Neural progenitor cell (in vitro differentiated cells): ENCODE measurements at regions not wholly inside any gene's neighbourhood (a gene's known extent, or its start where the extent isn't known, plus 50 kb on each side); places are given as distances from the start of the nearest gene placed in this dataset.
"Not testable (repeated sequence)": the region's sequence is repeated elsewhere in the genome, so short reads cannot be mapped to it uniquely, and the experiment has no call there.

Source experiments
- DNase-seq: peaks from one replicate; pipeline ENCODE4 v3.0.0-alpha.2; 2016; ENCODE audit warnings: low spot score
- H2AFZ ChIP-seq: fragments of 200-600 bp; sonication (generic); replicated peaks from 2 replicates; pipeline ENCODE4 v1.6.1; 2016; ENCODE audit warnings: antibody characterized with exemption
- H3F3A ChIP-seq: fragments of 200-600 bp; sonication (generic); 2 replicates; pipeline ENCODE4 v1.6.1; 2016; ENCODE audit warnings: antibody characterized with exemption, low read depth
- H3K27ac ChIP-seq: fragments of 200-600 bp; sonication (generic); 2 replicates; pipeline ENCODE4 v1.5.1; 2016; ENCODE audit warnings: mild to moderate bottlenecking
- H3K27me3 ChIP-seq: fragments of 200-600 bp; sonication (generic); 2 replicates; pipeline ENCODE4 v1.6.1; 2016; ENCODE audit warnings: mild to moderate bottlenecking, moderate library complexity
- H3K36me3 ChIP-seq: fragments of 200-600 bp; sonication (generic); 2 replicates; pipeline ENCODE4 v1.5.1; 2016
- H3K4me1 ChIP-seq: fragments of 200-600 bp; sonication (generic); 2 replicates; pipeline ENCODE4 v1.6.1; 2016; ENCODE audit warnings: mixed run types
- H3K4me2 ChIP-seq: fragments of 200-600 bp; sonication (generic); 2 replicates; pipeline ENCODE4 v1.6.1; 2016
- H3K4me3 ChIP-seq: fragments of 200-600 bp; sonication (generic); 2 replicates; pipeline ENCODE4 v1.5.1; 2016
- H3K79me2 ChIP-seq: fragments of 200-600 bp; sonication (generic); 2 replicates; pipeline ENCODE4 v1.6.1; 2016; ENCODE audit warnings: low read depth
- H3K9ac ChIP-seq: fragments of 200-600 bp; sonication (generic); 2 replicates; pipeline ENCODE4 v1.6.1; 2016
- H3K9me3 ChIP-seq: fragments of 200-600 bp; sonication (generic); 2 replicates; pipeline ENCODE4 v1.5.1; 2016; ENCODE audit warnings: low read depth
- H4K20me1 ChIP-seq: fragments of 200-600 bp; sonication (generic); 2 replicates; pipeline ENCODE4 v1.6.1; 2016; ENCODE audit warnings: low read depth
- H3K27ac Mint-ChIP-seq: 3 replicates; pipeline ENCODE4 v1.8.0; 2021; ENCODE audit warnings: mixed read lengths
- H3K27me3 Mint-ChIP-seq: 2 replicates; pipeline ENCODE4 v1.8.0; 2022; ENCODE audit warnings: low read depth, mild to moderate bottlenecking, inconsistent platforms, moderate library complexity, mixed read lengths; ENCODE audit not compliant: insufficient read depth
- H3K36me3 Mint-ChIP-seq: 3 replicates; pipeline ENCODE4 v1.8.0; 2021; ENCODE audit warnings: mixed read lengths
- H3K4me1 Mint-ChIP-seq: 3 replicates; pipeline ENCODE4 v1.8.0; 2021; ENCODE audit warnings: mixed read lengths
- H3K4me3 Mint-ChIP-seq: 3 replicates; pipeline ENCODE4 v1.8.0; 2021; ENCODE audit warnings: mild to moderate bottlenecking, moderate library complexity, mixed read lengths
- H3K9me3 Mint-ChIP-seq: 3 replicates; pipeline ENCODE4 v1.8.0; 2020; ENCODE audit warnings: mixed read lengths
- EZH2 ChIP-seq: fragments of 200-600 bp; sonication (generic); IDR thresholded peaks from 2 replicates; pipeline ENCODE4 v1.6.1; 2017; ENCODE audit warnings: antibody characterized with exemption, mild to moderate bottlenecking, moderate library complexity
- EZH2phosphoT487 ChIP-seq: fragments of 200-600 bp; sonication (generic); IDR thresholded peaks from 2 replicates; pipeline ENCODE4 v1.6.1; 2017; ENCODE audit warnings: antibody characterized with exemption
- TF ChIP-seq, protein P1 (sequence below): fragments of 200-600 bp; sonication (generic); IDR thresholded peaks from 2 replicates; pipeline ENCODE4 v1.5.1; 2017; ENCODE audit warnings: antibody characterized with exemption, mild to moderate bottlenecking

DNA sequence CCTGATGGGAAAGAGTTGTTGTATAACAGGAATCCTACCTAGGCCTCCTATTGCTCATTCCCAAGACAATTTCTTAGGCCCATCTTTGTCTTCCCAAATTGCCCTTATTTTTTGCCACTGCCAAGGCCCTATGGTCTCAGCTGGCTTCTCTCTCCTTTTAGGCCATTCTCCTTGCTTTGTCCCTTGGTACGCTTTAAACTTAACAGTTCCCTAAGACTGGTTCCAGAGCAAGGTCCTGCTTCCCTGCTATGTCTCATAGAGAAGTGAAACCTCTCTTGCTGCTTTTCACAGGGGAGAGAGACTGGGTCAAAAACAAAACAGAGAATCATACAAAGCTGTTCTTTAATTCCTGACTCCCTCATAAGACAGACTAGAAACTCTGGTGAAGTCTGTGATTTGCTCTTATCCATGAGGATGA, 77.1 kb downstream of the XCL2 start:
- H3K27me3 ChIP-seq: no peaks in the 10 kb centered on the region
- H3K4me1 ChIP-seq: peaks cover 4% of the 10 kb centered on the region
- no peaks in the 10 kb centered on the region for H4K20me1 ChIP-seq
- Mint-ChIP-seq H3K36me3 (no peaks in the 10 kb centered on the region), H3K9me3 (peaks cover 4% of the 10 kb centered on the region), H3K4me1 (peaks cover 27% of the 10 kb centered on the region), H3K27me3 (peaks cover 2% of the 10 kb centered on the region), H3K27ac (no peak overlapping the region), H3K4me3 (no peak overlapping the region)
- no peaks in the 10 kb centered on the region for H3K36me3 ChIP-seq
- no peak overlapping the region for H2AFZ ChIP-seq
- no peak overlapping the region for H3K4me2 ChIP-seq
- no peaks in the 10 kb centered on the region for H3K9me3 ChIP-seq
- H3F3A ChIP-seq: peaks cover 4% of the 10 kb centered on the region
- H3K27ac ChIP-seq: no peak overlapping the region
- H3K9ac ChIP-seq: no peak overlapping the region
- H3K4me3 ChIP-seq: no peak overlapping the region
- H3K79me2 ChIP-seq: no peaks in the 10 kb centered on the region
- DNase-seq: no peak
- TF ChIP-seq EZH2 (no peak), EZH2phosphoT487 (no peak)
- TF ChIP-seq, protein P1, sequence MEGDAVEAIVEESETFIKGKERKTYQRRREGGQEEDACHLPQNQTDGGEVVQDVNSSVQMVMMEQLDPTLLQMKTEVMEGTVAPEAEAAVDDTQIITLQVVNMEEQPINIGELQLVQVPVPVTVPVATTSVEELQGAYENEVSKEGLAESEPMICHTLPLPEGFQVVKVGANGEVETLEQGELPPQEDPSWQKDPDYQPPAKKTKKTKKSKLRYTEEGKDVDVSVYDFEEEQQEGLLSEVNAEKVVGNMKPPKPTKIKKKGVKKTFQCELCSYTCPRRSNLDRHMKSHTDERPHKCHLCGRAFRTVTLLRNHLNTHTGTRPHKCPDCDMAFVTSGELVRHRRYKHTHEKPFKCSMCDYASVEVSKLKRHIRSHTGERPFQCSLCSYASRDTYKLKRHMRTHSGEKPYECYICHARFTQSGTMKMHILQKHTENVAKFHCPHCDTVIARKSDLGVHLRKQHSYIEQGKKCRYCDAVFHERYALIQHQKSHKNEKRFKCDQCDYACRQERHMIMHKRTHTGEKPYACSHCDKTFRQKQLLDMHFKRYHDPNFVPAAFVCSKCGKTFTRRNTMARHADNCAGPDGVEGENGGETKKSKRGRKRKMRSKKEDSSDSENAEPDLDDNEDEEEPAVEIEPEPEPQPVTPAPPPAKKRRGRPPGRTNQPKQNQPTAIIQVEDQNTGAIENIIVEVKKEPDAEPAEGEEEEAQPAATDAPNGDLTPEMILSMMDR: no peak

DNA sequence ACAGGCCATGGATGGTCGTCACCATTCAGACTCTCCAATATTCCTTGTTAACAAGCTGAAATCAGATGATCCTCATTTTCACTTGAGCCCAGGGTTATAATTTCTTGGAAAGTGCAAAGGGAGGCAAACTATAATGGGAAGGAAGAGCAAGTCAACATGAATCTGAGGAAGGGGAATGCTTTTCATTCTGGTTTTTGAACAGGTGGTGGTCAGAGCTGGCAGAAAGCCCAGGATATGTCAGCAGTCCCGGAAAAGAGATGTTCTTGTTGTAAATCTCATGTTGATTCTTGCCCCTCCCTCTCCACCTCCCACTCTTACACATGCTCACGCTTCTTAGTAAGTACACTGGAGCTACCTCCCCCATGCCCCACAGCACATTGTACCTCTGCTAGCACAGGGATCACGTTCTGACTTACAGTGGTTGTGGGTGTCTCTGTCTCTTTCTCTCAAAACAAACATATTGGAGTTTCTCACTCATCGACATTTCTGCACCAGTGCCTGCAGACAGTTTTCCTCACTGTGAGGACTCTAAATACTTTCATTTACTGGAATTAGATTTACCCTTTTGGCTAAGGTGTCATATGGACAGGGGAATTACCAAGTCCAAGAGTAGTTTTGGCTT, 77.6 kb downstream of the XCL2 start:
- Mint-ChIP-seq H3K9me3 (peaks cover 9% of the 10 kb centered on the region), H3K4me3 (no peak overlapping the region), H3K27ac (no peak overlapping the region), H3K36me3 (no peaks in the 10 kb centered on the region), H3K4me1 (peaks cover 27% of the 10 kb centered on the region), H3K27me3 (peaks cover 2% of the 10 kb centered on the region)
- Histone ChIP-seq H3K4me2 (no peak overlapping the region), H3K4me1 (peaks cover 4% of the 10 kb centered on the region), H3K79me2 (no peaks in the 10 kb centered on the region), H3K9me3 (no peaks in the 10 kb centered on the region), H4K20me1 (no peaks in the 10 kb centered on the region), H3K27me3 (no peaks in the 10 kb centered on the region), H3K27ac (no peak overlapping the region), H3K36me3 (no peaks in the 10 kb centered on the region), H3K9ac (no peak overlapping the region), H3K4me3 (no peak overlapping the region), H3F3A (peaks cover 3% of the 10 kb centered on the region), H2AFZ (no peak overlapping the region)
- no peak for DNase-seq
- no peak for TF ChIP-seq EZH2phosphoT487
- TF ChIP-seq, protein P1: no peak

DNA sequence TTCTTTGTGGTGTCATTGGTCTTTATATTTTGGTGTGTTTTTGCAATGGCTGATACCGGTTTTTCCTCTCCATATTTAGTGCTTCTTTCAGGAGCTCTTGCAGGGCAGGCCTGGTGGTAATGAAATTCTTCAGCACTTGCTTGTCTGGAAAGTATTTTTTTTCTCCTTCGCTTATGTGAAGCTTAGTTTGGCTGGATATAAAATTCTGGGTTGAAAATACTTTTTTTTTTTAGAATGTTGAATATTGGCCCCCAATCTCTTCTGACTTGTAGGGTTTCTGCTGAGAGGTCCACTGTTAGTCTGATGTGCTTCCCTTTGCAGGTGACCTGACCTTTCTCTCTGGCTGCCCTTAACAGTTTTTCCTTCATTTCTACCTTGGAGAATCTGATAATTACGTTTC, 82.7 kb downstream of the XCL2 start:
- not testable (repeated sequence) for H3K9me3 ChIP-seq, H4K20me1 ChIP-seq, H3K27me3 Mint-ChIP-seq, H3K4me1 ChIP-seq, H3K27ac ChIP-seq, H3K4me2 ChIP-seq, H3K79me2 ChIP-seq, DNase-seq, H3K36me3 Mint-ChIP-seq, H3K4me3 Mint-ChIP-seq, H3K9ac ChIP-seq, H3K36me3 ChIP-seq, H2AFZ ChIP-seq, H3K27me3 ChIP-seq, H3F3A ChIP-seq, H3K27ac Mint-ChIP-seq, H3K4me3 ChIP-seq, H3K4me1 Mint-ChIP-seq
- peaks cover 19% of the 10 kb centered on the region for H3K9me3 Mint-ChIP-seq

DNA sequence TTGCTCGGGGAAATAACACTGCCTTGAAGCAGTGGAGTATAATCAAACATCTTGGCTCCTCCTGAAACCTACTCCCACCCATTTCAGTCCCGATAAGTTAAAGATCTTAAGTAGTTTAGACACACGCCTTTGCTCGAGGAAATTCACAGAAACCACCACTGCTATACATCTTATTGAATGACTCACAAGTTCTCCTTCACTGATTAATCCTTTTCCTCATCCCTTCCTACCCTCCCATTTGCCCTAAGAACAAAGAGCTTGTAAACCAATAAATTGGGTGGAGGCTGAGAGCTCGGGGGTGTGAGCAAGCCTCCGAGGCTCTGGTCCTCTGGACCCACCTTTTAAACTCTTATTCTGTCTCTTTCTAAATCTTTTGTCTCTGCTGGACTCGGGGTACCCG, 86.5 kb downstream of the XCL2 start:
- H3K4me3 ChIP-seq, H3K9ac ChIP-seq, H3K4me1 Mint-ChIP-seq, H3K27me3 Mint-ChIP-seq, H3K27me3 ChIP-seq, H3K27ac ChIP-seq, H3K4me1 ChIP-seq, H3K4me3 Mint-ChIP-seq, H2AFZ ChIP-seq, H3K36me3 ChIP-seq, H3K27ac Mint-ChIP-seq, H3K79me2 ChIP-seq, DNase-seq, H3K4me2 ChIP-seq, H3K36me3 Mint-ChIP-seq, H3F3A ChIP-seq, H4K20me1 ChIP-seq, H3K9me3 ChIP-seq: not testable (repeated sequence)
- H3K9me3 Mint-ChIP-seq: peaks cover 21% of the 10 kb centered on the region
